ENCODE measurements at regions not wholly inside any gene's neighbourhood (a gene's known extent, or its start where the extent isn't known, plus 50 kb on each side); places are given as distances from the start of the nearest gene placed in this dataset.
"Not testable (repeated sequence)": the region's sequence is repeated elsewhere in the genome, so short reads cannot be mapped to it uniquely, and the experiment has no call there.

- no peak for DNase-seq (ENCODE audit: low read depth, low spot score)
Measured at GRCh38 chr9:110021891-110022290, 186.1 kb downstream of the C9orf152 start.

- DNase-seq (ENCODE audit: low read depth, low spot score): not testable (repeated sequence)
Measured at GRCh38 chr9:110023221-110023620, 184.7 kb downstream of the C9orf152 start.

GRCh38 chr9:110025551-110026170 is 182.3 kb downstream of the C9orf152 start:
- no peak for DNase-seq (ENCODE audit: low read depth, low spot score)

GRCh38 chr9:110027671-110028081 is 180.3 kb downstream of the C9orf152 start:
- peak; percentile 66 for DNase-seq (ENCODE audit: low read depth, low spot score)

GRCh38 chr9:110028271-110028670 is 179.7 kb downstream of the C9orf152 start:
- DNase-seq (ENCODE audit: low read depth, low spot score): no peak

- DNase-seq (ENCODE audit: low read depth, low spot score): no peak
Measured at GRCh38 chr9:110028676-110029075, 179.3 kb downstream of the C9orf152 start.

- no peak for DNase-seq (ENCODE audit: low read depth, low spot score)
Measured at GRCh38 chr9:110029429-110029955, 178.5 kb downstream of the C9orf152 start.

- no peak for DNase-seq (ENCODE audit: low read depth, low spot score)
Measured at GRCh38 chr9:110029956-110030480, 177.9 kb downstream of the C9orf152 start.

- DNase-seq (ENCODE audit: low read depth, low spot score): no peak
Measured at GRCh38 chr9:110030632-110031031, 177.3 kb downstream of the C9orf152 start.

GRCh38 chr9:110031511-110032173 is 176.3 kb downstream of the C9orf152 start:
- DNase-seq (ENCODE audit: low read depth, low spot score): no peak

GRCh38 chr9:110032532-110032931 is 175.4 kb downstream of the C9orf152 start:
- DNase-seq (ENCODE audit: low read depth, low spot score): not testable (repeated sequence)

GRCh38 chr9:110033869-110034268 is 174.1 kb downstream of the C9orf152 start:
- no peak for DNase-seq (ENCODE audit: low read depth, low spot score)

- DNase-seq (ENCODE audit: low read depth, low spot score): no peak
Measured at GRCh38 chr9:110036286-110036685, 171.7 kb downstream of the C9orf152 start.

GRCh38 chr9:110040788-110041187 is 167.2 kb downstream of the C9orf152 start:
- no peak for DNase-seq (ENCODE audit: low read depth, low spot score)

- no peak for DNase-seq (ENCODE audit: low read depth, low spot score)
Measured at GRCh38 chr9:110041452-110041851, 166.5 kb downstream of the C9orf152 start.

GRCh38 chr9:110047232-110047954 is 160.6 kb downstream of the C9orf152 start:
- no peak for DNase-seq (ENCODE audit: low read depth, low spot score)

- no peak for DNase-seq (ENCODE audit: low read depth, low spot score)
Measured at GRCh38 chr9:110047955-110048402, 160.0 kb downstream of the C9orf152 start.

GRCh38 chr9:110048403-110048975 is 159.5 kb downstream of the C9orf152 start:
- no peak for DNase-seq (ENCODE audit: low read depth, low spot score)

- no peak for DNase-seq (ENCODE audit: low read depth, low spot score)
Measured at GRCh38 chr9:110048976-110049698, 158.8 kb downstream of the C9orf152 start.

GRCh38 chr9:110049699-110050450 is 158.1 kb downstream of the C9orf152 start:
- DNase-seq (ENCODE audit: low read depth, low spot score): no peak
